ENCODE measurements at regions not wholly inside any gene's neighbourhood (a gene's known extent, or its start where the extent isn't known, plus 50 kb on each side); places are given as distances from the start of the nearest gene placed in this dataset.
"Not testable (repeated sequence)": the region's sequence is repeated elsewhere in the genome, so short reads cannot be mapped to it uniquely, and the experiment has no call there.

DNA sequence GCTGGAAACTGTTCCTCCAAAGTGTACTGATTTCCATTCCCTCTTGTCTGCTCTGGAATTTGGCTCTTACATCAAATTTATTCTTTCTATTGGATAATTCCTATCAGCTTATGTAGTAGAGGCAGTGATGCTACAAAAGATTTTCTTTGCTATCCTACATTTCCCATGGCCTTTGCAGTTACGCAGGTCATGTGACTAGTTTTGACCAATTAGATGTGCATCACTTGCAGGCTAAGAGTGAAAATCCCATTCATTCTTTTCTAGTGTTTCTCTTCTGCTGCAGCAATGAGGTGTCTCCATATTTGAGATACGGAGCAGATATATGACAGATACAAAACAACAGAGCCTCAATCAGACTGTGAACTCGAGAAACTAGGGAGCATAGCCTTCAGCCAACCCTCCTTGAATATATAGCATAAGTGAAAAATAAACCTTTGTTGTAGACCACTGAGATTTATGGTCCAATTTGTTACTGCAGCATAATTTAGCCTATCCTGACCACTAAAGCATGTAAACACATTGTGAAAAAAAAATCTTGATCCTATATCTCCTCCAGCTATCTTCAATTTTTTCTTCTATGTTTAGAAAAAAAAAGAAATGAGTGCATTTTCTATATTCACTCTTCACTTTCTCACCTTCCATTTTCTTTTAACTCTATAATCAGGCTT is 102.0 kb downstream of the HNMT start:
- DNase-seq, result no peak

DNA sequence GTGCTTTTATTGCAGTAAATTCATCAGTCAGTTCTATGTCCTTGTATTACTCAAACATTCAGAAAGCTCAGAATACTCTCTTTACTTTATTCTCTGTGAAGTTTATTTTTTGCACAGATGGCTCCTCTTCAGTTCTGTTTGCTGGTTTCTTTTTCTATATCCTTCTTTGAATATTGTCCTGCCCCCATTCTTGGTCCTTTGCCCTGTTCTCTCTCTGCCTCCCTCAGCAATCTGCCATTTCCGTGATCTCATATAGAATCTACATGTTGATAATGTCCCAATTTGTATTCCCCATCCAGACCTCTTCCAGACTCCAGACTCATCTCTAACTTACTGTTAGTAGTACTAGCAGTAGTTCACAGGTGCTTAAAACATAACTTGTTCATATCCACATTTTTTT is 102.6 kb downstream of the HNMT start:
- DNase-seq, result no peak

DNA sequence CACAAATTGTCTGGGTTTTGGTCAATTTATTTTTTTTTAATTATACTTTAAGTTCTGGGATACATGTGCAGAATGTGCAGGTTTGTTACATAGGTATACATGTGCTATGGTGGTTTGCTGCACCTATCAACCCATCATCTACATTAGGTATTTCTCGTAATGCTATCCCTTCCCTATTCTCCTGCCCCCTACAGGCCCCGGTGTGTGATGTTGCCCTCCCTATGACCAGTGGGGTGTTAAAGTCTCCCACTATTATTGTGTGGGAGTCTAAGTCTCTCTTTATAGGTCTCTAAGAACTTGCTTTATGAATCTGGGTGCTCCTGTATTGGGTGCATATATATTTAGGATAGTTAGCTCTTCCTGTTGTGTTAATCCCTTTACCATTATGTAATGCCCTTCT is 104.4 kb downstream of the HNMT start:
- DNase-seq, result not testable (repeated sequence)

DNA sequence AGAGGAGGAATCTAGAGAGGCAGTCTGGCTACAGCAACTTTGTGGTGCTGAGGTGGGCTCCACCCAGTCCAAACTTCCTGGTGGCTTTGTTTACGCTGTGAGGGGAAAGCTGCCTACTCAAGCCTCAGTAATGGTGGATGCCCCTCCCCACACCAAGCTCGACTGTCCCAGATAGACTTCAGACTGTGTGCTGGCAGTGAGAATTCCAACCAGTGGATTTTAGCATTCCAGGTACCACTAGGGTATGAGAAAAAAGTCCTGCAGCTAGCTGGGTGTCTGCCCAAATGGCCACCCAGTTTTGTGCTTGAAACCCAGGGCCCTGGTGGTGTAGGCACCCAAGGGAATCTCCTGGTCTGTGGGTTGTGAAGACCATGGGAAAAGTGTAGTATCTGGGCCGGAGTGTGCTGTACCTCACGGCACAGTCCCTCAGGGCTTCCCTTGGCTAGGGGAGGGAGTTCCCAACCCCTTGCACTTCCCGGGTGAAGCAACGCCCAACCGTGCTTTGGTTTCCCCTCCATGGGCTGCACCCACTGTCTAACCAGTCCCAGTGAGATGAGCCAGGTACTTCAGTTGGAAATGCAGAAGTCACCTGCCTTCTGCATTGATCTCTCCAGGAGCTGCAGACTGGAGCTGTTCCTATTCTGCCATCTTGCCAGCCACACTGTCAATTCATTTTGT is 106.9 kb downstream of the HNMT start:
- not testable (repeated sequence) for DNase-seq

DNA sequence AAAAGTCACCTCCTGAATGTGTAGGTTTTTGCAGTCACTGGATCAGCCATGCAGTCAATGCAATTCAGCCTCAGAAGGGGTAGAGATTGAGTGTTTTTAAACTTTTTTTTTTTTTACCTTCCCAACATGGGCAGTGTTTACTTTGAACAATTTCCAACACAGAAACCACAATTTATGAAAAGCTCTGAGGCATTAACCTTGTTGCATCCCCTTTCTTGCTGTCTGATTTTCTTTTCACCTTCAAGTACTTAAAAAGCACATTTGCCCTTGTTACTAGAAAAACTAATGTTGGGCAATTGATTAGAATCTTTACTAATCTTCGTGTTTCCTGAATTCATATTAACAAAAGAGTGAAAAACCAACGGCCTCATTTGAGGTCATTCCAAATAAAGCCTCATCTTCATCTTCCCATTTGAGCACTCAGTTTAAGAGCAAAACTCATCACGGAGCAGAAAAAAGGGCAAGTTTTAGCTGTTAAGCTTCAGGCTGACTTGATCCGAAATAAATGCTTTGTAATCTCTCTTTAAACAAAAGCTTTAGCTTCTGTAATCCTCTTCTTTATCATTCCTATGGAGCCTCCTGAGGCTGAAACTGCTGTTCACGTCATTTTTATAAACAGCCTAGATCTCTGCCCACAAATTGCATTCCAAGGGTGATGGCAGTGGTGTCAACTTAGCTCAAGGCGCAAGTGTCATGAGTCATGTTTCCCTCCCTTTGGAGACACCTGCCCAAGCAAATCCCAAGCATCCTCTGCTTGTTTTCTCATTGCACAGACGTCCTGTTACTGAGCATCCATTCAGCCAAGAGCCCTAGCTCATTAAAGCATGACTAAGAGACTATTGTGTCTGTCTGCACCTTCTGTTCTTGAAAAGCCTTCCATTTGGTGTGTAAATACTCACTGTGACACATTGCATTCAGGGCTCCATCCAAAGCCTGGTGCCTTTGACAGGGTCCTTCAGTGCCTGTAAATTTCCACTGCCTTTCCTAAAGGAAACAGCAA is 107.7 kb downstream of the HNMT start:
- DNase-seq, result peak; percentile 83

DNA sequence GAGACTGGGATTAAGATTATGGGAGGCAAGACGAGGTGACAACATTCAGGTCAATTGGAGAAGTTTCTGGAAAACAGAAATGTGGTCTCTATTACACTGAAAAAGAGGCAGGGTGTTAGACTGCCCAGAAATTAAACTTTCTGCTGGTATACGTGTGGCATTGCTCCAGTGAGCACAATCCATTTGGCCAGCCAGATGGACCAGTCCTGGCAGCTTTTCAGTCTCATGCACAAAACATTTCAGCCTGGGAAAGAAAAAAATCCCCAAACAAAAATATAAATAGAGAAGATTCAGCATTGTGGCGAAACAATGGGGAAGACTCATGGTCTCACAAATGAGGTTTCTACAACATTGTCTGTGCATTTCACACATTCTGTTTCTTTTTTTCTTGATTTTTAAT is 113.9 kb downstream of the HNMT start:
- DNase-seq, result peak; percentile 71

DNA sequence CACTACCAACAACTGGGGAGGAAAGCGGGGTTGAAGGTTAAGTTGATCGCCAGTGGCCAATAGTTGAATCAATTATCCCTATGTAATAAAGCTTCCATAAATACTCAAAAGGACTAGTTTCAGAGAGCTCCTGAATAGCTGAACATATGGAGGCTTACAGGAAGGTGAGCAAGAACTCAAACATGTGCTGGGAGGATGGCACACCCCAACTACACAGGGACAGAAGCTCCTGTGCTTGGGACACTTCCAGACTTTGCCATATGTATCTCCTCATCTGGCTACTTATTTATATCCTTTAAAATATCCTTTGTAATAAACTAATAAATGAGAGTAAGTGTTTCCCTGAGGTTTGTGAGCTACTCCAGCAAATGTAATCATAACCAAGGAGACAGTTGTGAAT is 115.7 kb downstream of the HNMT start:
- DNase-seq, result peak; percentile 73

DNA sequence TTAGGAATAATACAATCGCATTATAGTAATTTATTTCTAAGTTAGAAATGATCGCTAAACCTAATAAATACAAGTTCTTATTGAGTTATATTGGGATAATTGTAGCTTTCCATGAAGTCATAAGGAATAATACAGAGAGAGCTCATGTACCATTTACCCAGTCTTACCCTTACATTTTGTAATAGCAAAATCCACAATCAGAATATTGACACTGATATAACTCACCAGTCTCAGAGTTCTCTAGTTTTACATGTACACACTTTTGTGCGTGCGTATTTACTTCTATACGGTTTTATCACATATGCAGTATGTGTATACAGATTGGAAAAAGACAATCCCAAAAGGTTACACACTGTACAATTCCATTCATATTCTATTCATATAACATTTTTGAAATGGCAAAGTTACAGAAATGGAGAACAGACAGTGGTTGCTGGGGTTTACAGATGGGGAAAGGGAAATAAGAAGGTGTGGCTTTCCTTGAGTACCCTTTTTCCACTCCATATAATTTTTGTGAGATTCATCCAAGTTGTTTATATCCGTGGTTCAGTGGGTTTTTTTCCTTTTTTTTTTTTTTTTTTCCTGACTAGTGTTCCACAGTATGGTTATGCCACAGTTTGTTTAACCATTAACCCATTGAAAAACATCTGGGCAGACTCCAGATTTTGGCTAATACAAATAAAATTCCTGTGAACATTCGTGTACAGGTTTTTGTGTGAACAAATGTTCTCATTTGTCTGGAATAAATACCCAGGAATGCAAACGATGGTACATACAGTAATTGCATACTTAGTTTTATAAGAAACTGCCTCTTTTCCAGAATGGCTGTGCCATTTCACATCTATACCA is 117.2 kb downstream of the HNMT start:
- DNase-seq, result no peak

DNA sequence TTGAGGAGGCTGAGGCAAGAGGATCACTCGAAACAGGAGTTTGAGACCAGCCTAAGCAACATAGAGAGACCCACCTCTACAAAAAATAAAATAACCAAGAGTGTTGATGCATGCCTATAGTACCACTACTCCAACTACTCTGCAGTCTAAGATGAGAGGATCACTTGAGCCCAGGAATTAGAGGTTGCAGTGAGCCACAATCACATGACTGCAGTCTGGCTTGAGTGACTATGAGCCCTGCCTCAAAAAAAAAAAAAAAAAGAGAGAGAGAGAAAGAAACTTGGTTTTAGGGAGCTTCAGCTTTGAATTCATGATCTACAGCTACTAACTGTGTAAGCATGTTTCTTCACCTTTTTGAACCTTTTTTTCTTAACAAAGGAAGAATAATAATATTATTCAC is 119.9 kb downstream of the HNMT start:
- DNase-seq, result no peak

DNA sequence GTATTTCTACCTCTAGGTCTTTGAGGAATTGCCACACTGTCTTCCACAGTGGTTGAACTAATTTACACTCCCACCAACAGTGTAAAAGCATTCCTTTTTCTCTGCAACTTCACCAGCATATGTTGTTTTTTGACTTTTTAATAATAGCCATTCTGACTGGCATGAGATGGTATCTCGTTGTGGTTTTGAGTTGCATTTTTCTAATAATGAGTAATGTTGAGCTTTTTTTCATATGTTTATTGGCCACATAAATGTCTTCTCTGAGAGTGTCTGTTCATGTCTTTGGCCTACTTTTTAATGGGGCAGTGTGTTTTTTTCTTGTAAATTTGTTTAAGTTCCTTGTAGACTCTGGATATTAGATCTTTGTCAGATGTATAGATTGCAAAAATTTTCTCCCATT is 121.2 kb downstream of the HNMT start:
- not testable (repeated sequence) for DNase-seq

DNA sequence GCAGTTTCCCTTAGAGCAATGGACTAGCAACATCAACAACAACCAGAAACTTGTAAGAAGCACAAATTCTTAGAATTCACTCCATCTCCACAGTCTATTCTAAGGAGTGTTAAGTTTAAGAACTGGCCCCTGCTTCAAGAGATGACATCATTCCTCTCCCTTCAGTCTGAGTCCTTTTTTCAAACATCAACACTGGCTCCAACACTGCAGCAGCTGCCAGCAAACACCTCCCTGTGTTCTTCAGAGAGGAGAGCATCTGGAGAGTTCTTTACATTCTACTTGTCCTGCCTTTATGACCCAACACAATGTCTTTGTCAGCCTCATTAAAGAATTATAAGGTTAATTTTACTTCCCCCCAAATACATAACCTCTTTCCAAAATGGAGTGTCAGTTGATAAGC is 122.3 kb downstream of the HNMT start:
- DNase-seq, result peak; percentile 81

DNA sequence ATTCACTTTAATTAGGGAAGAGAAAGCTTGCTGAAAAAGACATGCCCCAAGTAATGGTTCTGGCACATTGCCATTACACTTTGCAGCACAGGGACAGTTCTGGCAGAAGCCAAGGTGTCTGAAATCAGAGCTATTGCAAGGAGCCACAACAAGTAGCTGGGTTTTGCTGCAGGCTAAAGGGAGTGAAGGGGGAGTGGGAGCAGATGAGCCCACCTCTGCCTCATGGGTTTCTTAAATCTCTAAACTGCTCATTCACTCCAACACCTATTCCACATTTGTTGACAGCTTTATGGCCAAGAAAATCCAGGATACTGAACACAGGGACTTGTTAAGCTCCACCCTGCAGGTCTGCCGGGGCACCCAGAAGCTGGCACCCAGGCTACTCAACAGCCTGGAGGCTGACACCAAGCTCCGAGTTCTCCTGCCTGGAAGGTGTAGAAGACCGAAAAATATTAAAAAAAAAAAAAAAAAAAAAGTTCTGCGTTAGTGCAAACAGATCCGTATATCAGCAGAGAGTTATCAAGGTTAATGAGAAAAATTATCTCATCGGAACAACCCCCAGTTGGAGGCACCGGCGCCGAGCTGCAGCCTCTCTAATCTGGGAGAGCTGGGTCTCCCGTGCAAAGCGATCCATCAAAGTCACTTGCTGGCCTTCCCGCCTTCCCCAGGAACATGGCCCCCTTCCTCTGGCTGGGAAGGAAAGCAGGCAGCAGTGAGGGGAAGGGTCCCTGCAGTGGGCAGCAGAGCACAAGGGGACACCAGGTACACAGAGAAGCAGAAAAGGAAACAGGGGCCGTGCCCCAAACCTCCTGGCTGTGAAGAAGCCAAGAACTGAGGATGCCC is 123.7 kb downstream of the HNMT start:
- DNase-seq, result peak; percentile 79

DNA sequence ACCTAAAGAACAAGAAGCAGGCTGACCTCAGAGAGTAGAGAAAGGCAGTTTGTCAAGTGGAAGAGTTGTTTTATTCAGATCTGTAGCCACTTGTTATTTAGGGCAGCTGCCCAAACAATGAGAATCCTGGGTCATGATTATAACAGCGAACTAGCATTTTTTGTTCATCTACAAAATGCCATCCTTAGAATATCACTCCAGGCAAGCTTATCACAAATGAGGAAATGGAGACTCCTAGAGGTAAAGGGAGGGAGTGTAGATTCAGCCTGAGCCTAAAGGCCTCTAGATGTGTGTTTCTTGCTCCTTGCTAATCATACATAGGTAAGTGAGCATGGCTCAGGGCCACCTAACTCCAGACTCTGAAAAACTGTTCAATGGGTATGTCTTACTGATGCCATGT is 126.1 kb downstream of the HNMT start:
- DNase-seq, result peak; percentile 44

DNA sequence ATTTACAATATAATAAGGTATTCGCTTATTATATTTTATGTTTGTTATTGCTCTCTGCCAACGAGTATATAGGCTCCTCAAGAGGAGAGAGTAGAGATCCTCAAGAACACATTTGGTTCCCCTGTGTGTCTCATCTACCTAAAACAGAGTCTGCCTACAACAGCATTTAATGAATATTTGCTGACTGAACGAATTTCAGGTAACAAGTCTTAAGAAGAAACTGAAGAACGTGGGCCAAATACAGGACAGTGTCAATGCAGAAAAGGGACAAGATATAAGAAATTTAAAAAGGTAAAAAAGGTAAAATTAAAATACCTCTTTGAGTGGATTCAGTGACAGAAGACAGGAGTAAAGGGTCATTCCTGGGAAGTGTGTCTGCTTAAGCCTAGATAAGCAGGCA is 129.2 kb downstream of the HNMT start:
- DNase-seq, result no peak

DNA sequence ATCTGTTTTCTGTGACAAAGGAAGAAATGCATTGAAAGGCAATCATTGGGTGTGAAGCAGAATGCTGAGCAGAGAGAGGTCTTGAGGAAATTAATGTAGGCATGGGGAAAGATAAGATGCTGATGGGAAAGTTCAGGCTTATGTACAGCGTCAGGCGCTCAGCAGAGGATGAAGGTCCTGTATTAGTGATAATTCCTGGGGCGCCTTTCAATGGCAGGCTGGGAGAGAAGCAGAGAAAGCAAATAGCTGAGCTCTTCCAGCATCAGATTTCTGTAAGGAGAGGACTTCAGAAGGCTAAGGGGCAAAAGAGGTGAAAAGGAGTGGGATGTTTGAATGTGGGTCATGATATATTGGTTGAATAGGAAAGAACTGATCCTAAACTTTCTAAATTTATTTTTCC is 129.8 kb downstream of the HNMT start:
- no peak for DNase-seq

DNA sequence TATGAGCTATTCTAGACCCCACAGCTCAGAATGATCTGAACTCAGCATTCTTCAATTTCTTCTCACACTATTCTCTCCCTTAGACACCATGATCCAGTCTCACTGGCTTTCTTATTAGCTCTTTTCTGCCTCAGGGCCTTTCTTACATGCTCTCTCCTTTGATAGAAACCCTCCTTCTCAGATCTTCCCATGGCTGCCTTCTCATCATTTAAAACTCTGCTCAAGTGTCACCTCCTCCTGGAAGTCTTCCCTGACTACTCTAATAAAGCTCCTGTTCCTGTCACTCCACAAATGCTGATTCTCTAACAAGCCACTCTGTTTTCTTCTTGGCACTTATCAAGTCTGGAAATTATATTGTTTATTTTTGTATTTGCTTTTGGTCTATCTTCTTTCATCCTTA is 131.1 kb downstream of the HNMT start:
- no peak for DNase-seq

DNA sequence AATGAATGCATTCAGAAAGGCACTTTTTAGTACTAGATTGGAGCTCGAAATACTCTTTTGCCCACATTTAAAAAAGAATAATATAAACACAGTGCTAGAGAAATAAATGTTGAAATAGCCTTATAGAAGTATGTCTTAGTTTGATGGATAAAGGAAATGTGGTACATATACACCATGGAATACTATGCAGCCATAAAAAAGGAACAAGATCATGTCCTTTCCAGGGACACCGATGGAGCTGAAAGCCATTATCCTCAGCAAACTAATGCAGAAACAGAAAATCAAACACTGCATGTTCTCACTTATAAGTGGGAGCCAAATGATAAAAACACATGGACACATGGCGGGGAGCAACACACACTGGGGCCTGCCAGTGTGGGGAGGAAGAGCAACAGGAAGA is 135.0 kb downstream of the HNMT start:
- not testable (repeated sequence) for DNase-seq

DNA sequence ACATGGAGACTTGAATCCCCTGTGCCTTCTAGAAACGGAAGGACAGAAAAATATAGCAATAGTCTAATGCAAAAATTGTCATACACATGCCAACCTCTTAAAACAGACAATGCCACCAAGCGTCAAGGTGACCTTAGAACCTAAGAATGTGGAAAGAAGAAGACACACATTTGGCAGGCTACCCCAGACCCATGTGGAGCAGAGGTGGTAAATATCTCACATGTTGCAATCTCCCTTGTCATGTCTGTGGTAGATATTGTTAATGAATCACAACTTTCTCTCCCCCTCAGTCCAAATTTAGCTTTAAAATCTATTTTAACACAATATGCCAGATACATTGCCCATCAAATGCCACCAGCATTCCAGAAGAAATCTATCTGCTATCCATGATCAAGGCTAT is 137.4 kb downstream of the HNMT start:
- DNase-seq, result no peak

DNA sequence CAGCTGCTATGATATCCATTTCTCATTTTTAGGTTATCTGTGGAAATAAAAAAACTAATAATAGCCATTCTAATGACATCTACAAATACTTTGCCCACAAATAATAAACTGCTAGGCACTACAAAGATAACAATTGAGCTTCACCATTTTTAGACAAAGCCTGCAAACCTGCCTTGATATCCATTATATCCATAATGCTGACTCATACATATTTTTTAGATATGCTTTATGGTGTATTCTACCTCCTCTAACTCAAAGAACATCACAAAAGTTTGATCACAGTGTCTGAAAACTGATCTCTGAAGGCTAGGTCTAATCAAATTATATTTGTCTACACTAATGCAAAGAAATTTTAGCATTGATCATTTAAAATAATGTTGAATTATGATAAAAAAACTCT is 138.4 kb downstream of the HNMT start:
- no peak for DNase-seq

DNA sequence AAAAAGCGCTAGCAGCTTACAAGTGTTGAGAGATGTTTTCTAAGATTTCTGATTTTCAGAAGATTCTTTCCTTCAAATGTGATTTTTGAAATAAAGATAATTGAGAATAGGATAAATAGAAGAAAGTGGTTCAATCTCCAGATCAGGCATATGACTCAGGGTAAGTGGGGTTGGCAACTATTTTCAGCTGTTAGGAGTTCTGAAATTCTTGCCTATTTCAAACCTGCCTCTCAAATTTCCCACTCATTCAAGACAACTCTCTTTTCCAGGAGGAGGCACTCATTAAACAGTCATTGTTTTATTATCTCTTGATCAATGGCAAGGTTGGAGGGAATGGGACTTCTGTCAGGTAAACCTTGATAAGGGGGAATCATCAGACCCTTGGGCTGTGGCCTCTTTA is 138.9 kb downstream of the HNMT start:
- DNase-seq, result no peak

DNA sequence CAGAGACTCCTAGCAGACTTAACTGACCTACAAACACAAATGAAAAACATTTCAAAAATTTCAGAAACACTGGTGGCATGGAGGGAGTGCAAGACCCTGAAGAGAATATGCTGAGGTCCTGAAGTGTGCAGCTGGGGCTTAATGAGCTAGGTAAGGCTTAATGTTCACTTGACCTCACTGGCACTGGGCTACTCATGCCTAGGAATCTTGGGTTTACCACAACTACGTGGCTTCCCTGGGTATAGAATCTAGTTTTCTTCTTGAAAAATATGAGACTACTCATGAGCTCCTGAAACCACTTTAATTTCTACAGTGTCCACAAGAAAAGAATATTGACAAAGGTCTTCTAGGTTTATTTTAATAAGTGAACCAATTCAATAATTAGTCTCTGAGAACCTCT is 139.8 kb downstream of the HNMT start:
- no peak for DNase-seq

DNA sequence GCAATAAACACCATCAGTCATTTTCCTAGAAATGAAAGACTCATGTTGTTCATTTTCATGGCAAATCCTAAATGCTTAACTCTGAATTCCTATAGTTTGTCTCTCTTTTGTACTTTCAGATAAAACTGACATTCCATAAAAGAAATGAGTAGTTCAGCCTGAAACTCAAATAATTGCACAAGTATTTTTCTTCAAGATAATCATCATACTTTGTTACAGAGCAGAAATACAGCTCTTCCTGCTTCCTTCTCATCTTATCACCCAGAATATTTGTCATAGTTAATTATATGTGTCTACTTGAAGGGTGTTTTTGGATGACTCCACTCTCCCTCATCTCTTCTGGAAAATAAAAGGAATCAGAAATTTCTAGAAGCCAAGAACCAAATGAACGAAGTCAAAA is 141.1 kb downstream of the HNMT start:
- no peak for DNase-seq

All from NCI-H446 treated with DMSO at 0.1 percent for 48 hours (cell line).